ENCODE measurements at regions not wholly inside any gene's neighbourhood (a gene's known extent, or its start where the extent isn't known, plus 50 kb on each side); places are given as distances from the start of the nearest gene placed in this dataset.

DNA sequence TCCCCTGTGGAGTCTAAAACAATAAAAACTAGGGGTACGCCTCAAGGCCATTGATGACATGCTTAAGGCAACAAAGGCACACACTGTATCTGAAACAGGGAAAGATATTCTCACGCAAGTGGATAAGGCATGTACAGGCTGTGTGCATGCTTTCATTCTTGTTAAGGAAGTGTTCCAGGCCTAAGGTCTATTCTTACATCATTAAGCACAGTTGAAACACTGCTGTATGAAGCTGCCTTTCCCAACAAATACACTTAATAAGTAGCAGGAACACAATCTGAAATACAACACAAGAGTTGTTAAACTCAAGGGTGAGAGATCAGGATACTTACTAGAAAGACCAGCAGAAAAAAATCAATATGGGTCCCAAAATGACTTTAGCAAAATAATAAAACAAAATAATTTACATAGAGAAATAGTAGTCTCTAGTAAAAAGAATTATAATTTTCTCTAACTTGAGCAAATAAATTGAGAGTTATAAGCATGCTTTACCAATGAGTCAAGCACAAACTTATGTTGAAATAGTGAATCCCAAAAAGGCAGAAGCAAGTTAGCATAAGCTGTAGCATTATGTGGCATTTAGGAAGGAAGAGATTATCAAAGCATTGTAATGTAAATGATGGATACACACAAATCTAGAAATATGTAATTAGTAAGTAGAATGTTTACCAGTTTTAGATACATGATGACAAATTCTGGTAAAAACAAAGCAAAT, 796.9 kb downstream of the SLITRK1 start:
- H3K4me1 ChIP-seq (ENCODE audit: control insufficient read depth, insufficient read depth, low read length): no peaks in the 10 kb centered on the region
- no peak for DNase-seq (ENCODE audit: low read depth, low spot score)
- intact Hi-C loops (cut with micrococcal nuclease; ENCODE audit: unreplicated experiment) (no loop called here), in situ Hi-C loops (cut with MboI) (no loop called here)
- H3K36me3 ChIP-seq (ENCODE audit: control insufficient read depth in 2 of 2, insufficient read depth in 2 of 2, low read length in 1 of 2): no peaks in the 10 kb centered on the region
- no peak overlapping the region for H3K4me3 ChIP-seq
- H3K27me3 ChIP-seq (replicated peaks in 1 of 2; ENCODE audit: control insufficient read depth in 2 of 2, insufficient read depth in 2 of 2, low read length in 1 of 2): no peaks in the 10 kb centered on the region
- H3K79me2 ChIP-seq (ENCODE audit: control insufficient read depth, insufficient read depth, low read length): no peaks in the 10 kb centered on the region
- ChIA-PET RAD21 (ENCODE audit: unreplicated experiment) (no interaction called here), SMC1A (ENCODE audit: uncharacterized antibody, unreplicated experiment) (no interaction called here), CTCF (no interaction called here), POLR2A (no interaction called here)
- no peak for FAIRE-seq
- 39% methylated on average over 2 of the region's 2 CpGs for WGBS (ENCODE audit: insufficient coverage, insufficient replicate concordance, low lambda C conversion rate, missing lambda C conversion rate)
- TF ChIP-seq KAT2A (conservative IDR thresholded peaks at IDR 0.05; ENCODE audit: control insufficient read depth, low read depth, low read length) (no peak), SMAD5 (IDR thresholded peaks at IDR 0.05; ENCODE audit: low read depth) (no peak), MEF2B (IDR thresholded peaks at IDR 0.05; ENCODE audit: partially characterized antibody, poor library complexity, severe bottlenecking) (no peak), SMAD1 (IDR thresholded peaks at IDR 0.05; ENCODE audit: low read depth, partially characterized antibody) (no peak), SP1 (IDR thresholded peaks at IDR 0.05; ENCODE audit: low read depth, low read length) (no peak), HDGF (IDR thresholded peaks at IDR 0.05) (no peak), TCF7 (IDR thresholded peaks at IDR 0.05; ENCODE audit: borderline replicate concordance) (no peak), CHD1 (IDR thresholded peaks at IDR 0.05; ENCODE audit: low read depth, low read length) (no peak)
- TF ChIP-seq, protein P1, sequence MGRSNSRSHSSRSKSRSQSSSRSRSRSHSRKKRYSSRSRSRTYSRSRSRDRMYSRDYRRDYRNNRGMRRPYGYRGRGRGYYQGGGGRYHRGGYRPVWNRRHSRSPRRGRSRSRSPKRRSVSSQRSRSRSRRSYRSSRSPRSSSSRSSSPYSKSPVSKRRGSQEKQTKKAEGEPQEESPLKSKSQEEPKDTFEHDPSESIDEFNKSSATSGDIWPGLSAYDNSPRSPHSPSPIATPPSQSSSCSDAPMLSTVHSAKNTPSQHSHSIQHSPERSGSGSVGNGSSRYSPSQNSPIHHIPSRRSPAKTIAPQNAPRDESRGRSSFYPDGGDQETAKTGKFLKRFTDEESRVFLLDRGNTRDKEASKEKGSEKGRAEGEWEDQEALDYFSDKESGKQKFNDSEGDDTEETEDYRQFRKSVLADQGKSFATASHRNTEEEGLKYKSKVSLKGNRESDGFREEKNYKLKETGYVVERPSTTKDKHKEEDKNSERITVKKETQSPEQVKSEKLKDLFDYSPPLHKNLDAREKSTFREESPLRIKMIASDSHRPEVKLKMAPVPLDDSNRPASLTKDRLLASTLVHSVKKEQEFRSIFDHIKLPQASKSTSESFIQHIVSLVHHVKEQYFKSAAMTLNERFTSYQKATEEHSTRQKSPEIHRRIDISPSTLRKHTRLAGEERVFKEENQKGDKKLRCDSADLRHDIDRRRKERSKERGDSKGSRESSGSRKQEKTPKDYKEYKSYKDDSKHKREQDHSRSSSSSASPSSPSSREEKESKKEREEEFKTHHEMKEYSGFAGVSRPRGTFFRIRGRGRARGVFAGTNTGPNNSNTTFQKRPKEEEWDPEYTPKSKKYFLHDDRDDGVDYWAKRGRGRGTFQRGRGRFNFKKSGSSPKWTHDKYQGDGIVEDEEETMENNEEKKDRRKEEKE (IDR thresholded peaks at IDR 0.05): no peak
- ATAC-seq: no peak
- H3K4me2 ChIP-seq (ENCODE audit: control insufficient read depth, insufficient read depth): no peak overlapping the region
- H3K9me3 ChIP-seq (replicated peaks; ENCODE audit: control insufficient read depth, insufficient read depth, low read length): no peaks in the 10 kb centered on the region
- BruUV-seq (replicated peaks): no TSS peak
- H4K20me1 ChIP-seq (ENCODE audit: control insufficient read depth, insufficient read depth): no peaks in the 10 kb centered on the region
- no peak overlapping the region for H2AFZ ChIP-seq (ENCODE audit: control insufficient read depth, low read depth, low read length)
- H3K9ac ChIP-seq (ENCODE audit: control insufficient read depth, insufficient read depth, low read length): no peak overlapping the region
- no peak overlapping the region for H3K27ac ChIP-seq (ENCODE audit: control insufficient read depth, insufficient read depth)

All from GM12878 (cell line).